ENCODE measurements at regions not wholly inside any gene's neighbourhood (a gene's known extent, or its start where the extent isn't known, plus 50 kb on each side); places are given as distances from the start of the nearest gene placed in this dataset.

GRCh38 chrX:109283870-109284269, 198.0 kb downstream of the GUCY2F start:
- TF ChIP-seq CTCF (conservative IDR thresholded peaks at IDR 0.05; ENCODE audit: low read depth, low read length): no peak
- no peak for TF ChIP-seq EZH2 (IDR thresholded peaks at IDR 0.05; ENCODE audit: low read length, unreplicated experiment)
